Glutamatergic neuron (in vitro differentiated cells): ENCODE measurements at regions not wholly inside any gene's neighbourhood (a gene's known extent, or its start where the extent isn't known, plus 50 kb on each side); places are given as distances from the start of the nearest gene placed in this dataset.

ENCODE experiments used
- DNase-seq: peaks from one replicate; pipeline ENCODE4 v3.0.0; 2022
- H3K27ac Mint-ChIP-seq: one replicate; pipeline ENCODE4 v1.8.0; 2020; ENCODE audit warnings: mild to moderate bottlenecking, mixed read lengths, inconsistent platforms; ENCODE audit not compliant: unreplicated experiment
- H3K27me3 Mint-ChIP-seq: one replicate; pipeline ENCODE4 v1.8.0; 2020; ENCODE audit warnings: mild to moderate bottlenecking, moderate library complexity, mixed read lengths, inconsistent platforms; ENCODE audit not compliant: unreplicated experiment
- H3K36me3 Mint-ChIP-seq: one replicate; pipeline ENCODE4 v1.8.0; 2020; ENCODE audit warnings: mild to moderate bottlenecking, mixed read lengths, inconsistent platforms; ENCODE audit not compliant: unreplicated experiment
- H3K4me1 Mint-ChIP-seq: one replicate; pipeline ENCODE4 v1.8.0; 2020; ENCODE audit warnings: mild to moderate bottlenecking, low read depth, mixed read lengths, inconsistent platforms; ENCODE audit not compliant: unreplicated experiment
- H3K4me3 Mint-ChIP-seq: one replicate; pipeline ENCODE4 v1.8.0; 2020; ENCODE audit warnings: mild to moderate bottlenecking, mixed read lengths, inconsistent platforms; ENCODE audit not compliant: unreplicated experiment
- H3K9me3 Mint-ChIP-seq: one replicate; pipeline ENCODE4 v1.8.0; 2020; ENCODE audit warnings: mild to moderate bottlenecking, moderate library complexity, mixed read lengths, inconsistent platforms; ENCODE audit not compliant: unreplicated experiment
- CTCF ChIP-seq: fragments of 200-600 bp; sonication (generic); IDR thresholded peaks from one replicate; pipeline ENCODE4 v1.5.0; 2021; ENCODE audit not compliant: partially characterized antibody, unreplicated experiment

GRCh38 chr9:96175001-96175400 lies 127.0 kb downstream of the HSD17B3 start:
- H3K4me1 Mint-ChIP-seq = peaks cover 16% of the 10 kb centered on the region
- no peaks in the 10 kb centered on the region for H3K36me3 Mint-ChIP-seq
- H3K27me3 Mint-ChIP-seq = peaks cover 3% of the 10 kb centered on the region
- TF ChIP-seq CTCF = no peak
- H3K9me3 Mint-ChIP-seq = no peaks in the 10 kb centered on the region
- no peak for DNase-seq
- no peak overlapping the region for H3K4me3 Mint-ChIP-seq
- H3K27ac Mint-ChIP-seq = no peak overlapping the region

- no peak for TF ChIP-seq CTCF
- Mint-ChIP-seq H3K4me3 (no peak overlapping the region), H3K36me3 (no peaks in the 10 kb centered on the region), H3K27me3 (peaks cover 3% of the 10 kb centered on the region), H3K27ac (no peak overlapping the region), H3K4me1 (peaks cover 19% of the 10 kb centered on the region), H3K9me3 (no peaks in the 10 kb centered on the region)
- no peak for DNase-seq
These were observed 127.6 kb downstream of the HSD17B3 start for GRCh38 chr9:96174371-96174770.

GRCh38 chr9:96173640-96174039 lies 128.3 kb downstream of the HSD17B3 start:
- Mint-ChIP-seq H3K27me3 (peaks cover 2% of the 10 kb centered on the region), H3K27ac (no peak overlapping the region), H3K4me1 (peaks cover 19% of the 10 kb centered on the region), H3K4me3 (no peak overlapping the region), H3K36me3 (no peaks in the 10 kb centered on the region), H3K9me3 (no peaks in the 10 kb centered on the region)
- no peak for TF ChIP-seq CTCF
- no peak for DNase-seq

- H3K27ac Mint-ChIP-seq = no peak overlapping the region
- H3K27me3 Mint-ChIP-seq = no peaks in the 10 kb centered on the region
- DNase-seq = no peak
- peaks cover 16% of the 10 kb centered on the region for H3K4me1 Mint-ChIP-seq
- H3K36me3 Mint-ChIP-seq = no peaks in the 10 kb centered on the region
- no peak for TF ChIP-seq CTCF
- H3K9me3 Mint-ChIP-seq = no peaks in the 10 kb centered on the region
- no peak overlapping the region for H3K4me3 Mint-ChIP-seq
These were observed 129.2 kb downstream of the HSD17B3 start for GRCh38 chr9:96172797-96173196.

GRCh38 chr9:96171728-96172127 lies 130.2 kb downstream of the HSD17B3 start:
- H3K36me3 Mint-ChIP-seq = no peaks in the 10 kb centered on the region
- H3K4me3 Mint-ChIP-seq = no peak overlapping the region
- H3K4me1 Mint-ChIP-seq = peaks cover 17% of the 10 kb centered on the region
- no peaks in the 10 kb centered on the region for H3K9me3 Mint-ChIP-seq
- no peaks in the 10 kb centered on the region for H3K27me3 Mint-ChIP-seq
- TF ChIP-seq CTCF = no peak
- no peak for DNase-seq
- no peak overlapping the region for H3K27ac Mint-ChIP-seq
